Stimulated activated CD4-positive, alpha-beta T cell treated with anti-CD3 and anti-CD28 coated beads, Interleukin-4, amount 100 ng/mL, for 1 hour (primary cell): ENCODE measurements at regions not wholly inside any gene's neighbourhood (a gene's known extent, or its start where the extent isn't known, plus 50 kb on each side); places are given as distances from the start of the nearest gene placed in this dataset.

Source experiments
- DNase-seq: peaks from one replicate; pipeline ENCODE4 v3.0.0-alpha.2; 2020

- no peak for DNase-seq
Observed at GRCh38 chr17:74149597-74150427, 53.7 kb upstream of the RPL38 start.

GRCh38 chr17:74150428-74151025, 53.0 kb upstream of the RPL38 start:
- no peak for DNase-seq

GRCh38 chr17:74151551-74152315, 51.7 kb upstream of the RPL38 start:
- no peak for DNase-seq

GRCh38 chr17:74152591-74153455, 50.7 kb upstream of the RPL38 start:
- DNase-seq, result no peak

GRCh38 chr17:74153456-74153810, 50.0 kb upstream of the RPL38 start:
- DNase-seq, result no peak
